H1 (cell line): ENCODE measurements at regions not wholly inside any gene's neighbourhood (a gene's known extent, or its start where the extent isn't known, plus 50 kb on each side); places are given as distances from the start of the nearest gene placed in this dataset.

ENCODE experiments used
- CHD1 ChIP-seq: IDR thresholded peaks from 2 replicates; pipeline ENCODE4 v1.6.1; 2012; ENCODE audit warnings: low read depth, low read length, improper control_type of control experiment
- CREB1 ChIP-seq: IDR thresholded peaks from 2 replicates; pipeline ENCODE4 v1.6.1; 2012; ENCODE audit warnings: inconsistent platforms
- CTCF ChIP-seq, 3 experiments: IDR thresholded peaks; 1 replicate in 2 of 3; 2 replicates in 1 of 3; pipeline versions ENCODE4 v1.5.1 to v1.6.1; 2011; ENCODE audit warnings: low read length in 3 of 3, mild to moderate bottlenecking in 3 of 3, inconsistent platforms in 2 of 3, low read depth in 1 of 3, moderate library complexity in 1 of 3; ENCODE audit not compliant: insufficient read depth in 1 of 3; ENCODE audit errors: control extremely low read depth in 1 of 3
- EZH2 ChIP-seq: fragments of 200-600 bp; sonication (generic); IDR thresholded peaks from 2 replicates; pipeline ENCODE4 v1.7.1; 2012; ENCODE audit warnings: low read depth, mild to moderate bottlenecking, moderate library complexity, low read length, inconsistent platforms; ENCODE audit not compliant: severe bottlenecking
- MAX ChIP-seq: IDR thresholded peaks from 2 replicates; pipeline ENCODE4 v1.6.1; 2012; ENCODE audit warnings: inconsistent platforms
- RFX5 ChIP-seq: IDR thresholded peaks from 2 replicates; pipeline ENCODE4 v1.6.1; 2011; ENCODE audit warnings: low read depth, low read length, improper control_type of control experiment, borderline replicate concordance
- SP1 ChIP-seq: IDR thresholded peaks from 2 replicates; pipeline ENCODE4 v1.6.1; 2011; ENCODE audit warnings: low read depth, low read length
- SRF ChIP-seq: IDR thresholded peaks from 2 replicates; pipeline ENCODE4 v1.6.1; 2011; ENCODE audit warnings: mild to moderate bottlenecking, low read depth, low read length, moderate library complexity
- ZNF274 ChIP-seq: IDR thresholded peaks from 2 replicates; pipeline ENCODE4 v1.7.0; 2012; ENCODE audit warnings: low read length, borderline replicate concordance; ENCODE audit errors: extremely low read depth

- no peak for TF ChIP-seq SRF
- TF ChIP-seq SP1: no peak
- no peak for TF ChIP-seq RFX5
- TF ChIP-seq CHD1: no peak
- no peak for TF ChIP-seq CTCF (IDR thresholded peaks at IDR 0.05; ENCODE audit: control extremely low read depth in 1 of 3, insufficient read depth in 1 of 3, low read depth in 1 of 3, low read length in 3 of 3)
- no peak for TF ChIP-seq ZNF274
- TF ChIP-seq EZH2: no peak
- no peak for TF ChIP-seq MAX
- TF ChIP-seq CREB1: no peak
These were observed 189.5 kb upstream of the DCAF8L1 start for GRCh38 chrX:28170713-28171112.
